GM19395 (cell line): ENCODE measurements at regions not wholly inside any gene's neighbourhood (a gene's known extent, or its start where the extent isn't known, plus 50 kb on each side); places are given as distances from the start of the nearest gene placed in this dataset.

Experiments used
- ATAC-seq: cut with Tn5 transposase; IDR thresholded peaks from one replicate; pipeline ENCODE4 v1.9.1; 2021; ENCODE audit warnings: mild to moderate bottlenecking, moderate library complexity; ENCODE audit not compliant: unreplicated experiment

GRCh38 chr18:77501266-77501665, 251.6 kb downstream of the GALR1 start:
- ATAC-seq, result no peak

GRCh38 chr18:77505499-77505898, 255.9 kb downstream of the GALR1 start:
- no peak for ATAC-seq

DNA sequence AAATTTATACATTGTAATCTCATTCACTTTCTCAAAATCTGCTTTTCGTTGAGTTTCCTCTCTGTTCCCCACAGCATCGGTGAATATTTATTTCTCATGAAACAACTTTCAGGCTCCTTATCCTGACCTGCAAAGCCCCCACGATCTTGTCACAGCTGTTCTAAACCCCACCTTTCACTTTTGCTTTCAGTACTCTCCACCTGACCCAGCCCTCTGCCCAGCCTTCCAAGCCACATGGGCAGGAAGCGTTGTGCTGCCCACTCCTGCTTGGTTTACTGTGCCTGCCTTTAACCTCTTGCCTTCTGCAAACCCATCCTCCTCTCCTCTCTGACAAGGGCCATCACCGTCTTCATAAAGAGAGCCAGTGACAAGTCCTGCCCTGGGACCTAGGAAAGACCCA, 262.5 kb downstream of the GALR1 start:
- no peak for ATAC-seq

- ATAC-seq, result no peak
Observed at GRCh38 chr18:77517901-77518300, 268.3 kb downstream of the GALR1 start.

DNA sequence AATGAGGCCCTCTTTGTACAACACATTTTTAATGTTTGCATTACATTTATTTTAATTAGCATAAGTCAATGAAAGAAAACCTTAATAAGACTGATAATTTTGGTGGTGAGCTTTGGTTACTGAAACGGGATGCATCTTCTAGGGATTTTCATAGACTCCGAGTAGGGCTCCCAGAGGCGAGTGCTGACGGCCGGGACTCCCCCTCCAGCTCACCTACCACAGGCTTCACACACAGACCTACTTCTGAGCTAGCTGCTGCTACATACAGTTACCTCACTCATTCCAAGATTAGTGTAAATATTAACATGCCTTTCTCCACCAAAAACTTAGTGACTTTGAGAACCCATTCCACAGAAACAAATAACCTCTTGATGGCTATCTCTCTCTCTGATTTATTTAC, 271.1 kb downstream of the GALR1 start:
- no peak for ATAC-seq

- no peak for ATAC-seq
Observed at GRCh38 chr18:77522051-77522675, 272.5 kb downstream of the GALR1 start.

DNA sequence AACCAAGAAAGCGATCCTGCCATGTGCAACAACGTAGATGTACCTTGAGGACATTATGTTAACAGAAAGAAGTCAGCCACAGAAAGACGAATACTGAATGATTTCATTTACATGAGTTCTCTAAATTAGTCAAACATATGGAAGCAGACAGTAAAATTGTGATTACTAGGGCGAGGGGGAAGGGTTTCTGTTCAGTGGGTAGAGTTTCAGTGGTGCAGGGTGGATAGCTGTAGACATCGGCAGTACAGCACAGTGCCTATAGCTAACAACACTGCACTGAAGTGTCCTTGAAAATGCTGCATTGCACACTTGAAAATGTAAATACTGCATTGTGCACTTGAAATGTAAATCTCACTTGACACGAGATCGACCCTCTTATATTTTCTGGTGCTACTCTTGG, 275.3 kb downstream of the GALR1 start:
- ATAC-seq, result no peak

GRCh38 chr18:77526962-77527361, 277.3 kb downstream of the GALR1 start:
- no peak for ATAC-seq

GRCh38 chr18:77528872-77529271, 279.2 kb downstream of the GALR1 start:
- no peak for ATAC-seq

GRCh38 chr18:77529492-77530176, 280.0 kb downstream of the GALR1 start:
- ATAC-seq, result no peak

- no peak for ATAC-seq
Observed at GRCh38 chr18:77530732-77531131, 281.1 kb downstream of the GALR1 start.

- no peak for ATAC-seq
Observed at GRCh38 chr18:77539860-77540259, 290.2 kb downstream of the GALR1 start.

DNA sequence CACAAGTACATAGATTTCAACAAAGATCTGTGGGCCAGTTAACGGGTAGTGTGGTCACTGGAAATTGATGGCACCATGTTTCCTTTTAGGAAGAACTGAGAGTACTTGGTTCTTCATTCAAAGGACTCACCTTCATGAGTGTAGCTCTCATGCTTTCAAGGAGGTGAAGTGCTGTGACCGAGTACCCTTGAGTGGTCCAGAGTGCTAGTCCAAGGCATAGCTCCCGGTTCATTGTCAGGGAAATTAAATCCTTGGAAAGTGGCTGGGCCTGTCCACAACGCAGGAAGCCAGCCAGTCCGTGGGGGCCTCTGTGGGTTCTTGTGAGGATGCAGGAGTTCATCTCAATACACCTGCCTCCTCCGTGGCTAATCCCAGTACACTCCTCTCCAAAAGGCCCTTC, 295.1 kb downstream of the GALR1 start:
- ATAC-seq, result no peak

- no peak for ATAC-seq
Observed at GRCh38 chr18:77547757-77548156, 298.1 kb downstream of the GALR1 start.

GRCh38 chr18:77548790-77549420, 299.3 kb downstream of the GALR1 start:
- ATAC-seq, result no peak

GRCh38 chr18:77550625-77551024, 301.0 kb downstream of the GALR1 start:
- no peak for ATAC-seq

DNA sequence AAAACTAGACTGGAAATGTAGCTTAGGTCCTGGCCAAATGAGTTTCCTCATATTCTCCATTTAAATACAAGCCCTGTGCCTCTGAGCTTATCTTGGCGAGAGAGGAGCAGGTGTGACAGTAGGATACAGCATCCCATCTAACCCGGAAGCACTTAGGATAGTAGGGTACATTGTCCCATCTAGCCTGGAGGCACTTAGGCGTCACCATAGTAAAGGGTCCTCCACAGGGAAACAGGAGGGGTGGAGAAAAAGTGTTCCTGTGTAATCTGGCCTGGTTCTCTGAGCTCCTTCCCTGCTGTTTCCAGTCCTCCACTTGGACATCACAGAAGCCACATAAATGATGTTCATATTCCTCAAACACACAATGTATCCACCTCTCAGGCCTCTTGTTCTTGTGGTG, 301.4 kb downstream of the GALR1 start:
- ATAC-seq, result no peak

DNA sequence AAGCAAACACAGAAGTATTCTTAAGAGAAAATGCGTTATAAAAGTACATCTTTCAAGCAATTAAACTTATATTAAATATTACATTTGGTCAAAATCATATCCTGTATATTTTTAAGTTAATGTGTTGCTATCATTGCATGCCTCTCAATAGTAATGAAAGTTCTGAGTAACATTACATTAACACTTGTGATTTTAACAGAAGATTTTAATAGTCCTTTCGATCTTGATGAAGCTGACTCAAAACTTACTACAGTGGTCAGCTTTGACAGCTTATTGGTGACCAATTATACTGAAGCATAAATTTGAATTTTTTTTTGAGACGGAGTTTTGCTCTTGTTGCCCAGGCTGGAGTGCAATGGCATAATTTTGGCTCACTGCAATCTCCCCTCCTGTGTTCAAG, 303.3 kb downstream of the GALR1 start:
- ATAC-seq, result no peak

DNA sequence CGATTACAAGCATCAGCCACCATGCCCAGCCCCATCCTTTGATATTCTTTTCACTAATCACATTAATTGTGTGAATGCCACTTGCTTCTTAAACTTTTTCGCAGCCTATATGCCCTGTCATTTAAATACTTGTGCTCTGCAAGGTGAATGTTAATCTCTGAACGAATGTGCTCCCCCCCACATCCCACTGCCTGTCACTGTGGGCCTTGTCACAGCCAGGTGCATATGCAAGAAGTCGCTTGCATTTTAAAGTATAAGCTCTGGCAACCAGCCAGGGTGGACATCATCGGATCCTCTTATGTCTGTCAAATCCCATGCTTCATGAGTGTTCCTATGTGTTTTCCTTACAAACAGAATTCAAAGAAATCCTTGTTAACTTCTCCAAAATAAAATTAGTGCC, 304.4 kb downstream of the GALR1 start:
- no peak for ATAC-seq

DNA sequence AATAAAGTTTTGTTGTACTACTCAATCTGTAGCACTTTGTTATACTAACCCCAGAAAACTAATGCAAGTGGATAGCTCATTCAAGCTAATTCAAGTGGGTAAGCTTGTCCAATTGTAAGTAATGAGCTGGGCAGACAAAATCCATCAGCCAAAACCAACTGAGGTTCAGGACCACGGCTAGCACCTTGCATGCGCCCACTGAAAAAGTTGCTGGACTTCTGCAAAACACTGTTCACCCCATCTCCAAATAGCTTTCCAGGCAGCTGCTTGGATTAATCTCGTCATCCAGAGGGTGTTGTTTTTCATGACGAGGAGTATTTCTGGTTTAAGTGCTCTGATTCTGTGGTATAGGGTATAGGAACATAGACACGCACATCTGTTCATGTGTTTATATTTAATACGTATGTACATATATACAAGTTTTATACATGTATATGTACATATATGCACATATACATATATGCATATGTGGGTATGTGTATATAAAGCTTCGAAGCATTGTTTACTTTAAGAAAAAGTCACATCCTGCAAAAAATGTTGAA, 307.5 kb downstream of the GALR1 start:
- no peak for ATAC-seq

- no peak for ATAC-seq
Observed at GRCh38 chr18:77559274-77559910, 309.7 kb downstream of the GALR1 start.
